Right lobe of liver (tissue), 4 donors: ENCODE measurements at regions not wholly inside any gene's neighbourhood (a gene's known extent, or its start where the extent isn't known, plus 50 kb on each side); places are given as distances from the start of the nearest gene placed in this dataset.

Experiments used
- POLR2A ChIP-seq: fragments of 450-650 bp; IDR thresholded peaks from one replicate; pipeline ENCODE4 v1.6.1; 2017; ENCODE audit warnings: antibody characterized with exemption, mild to moderate bottlenecking
- TF ChIP-seq, protein P1 (sequence below), 4 donors: fragments of 200-600 bp in 3 of 4; fragments of 450-650 bp in 1 of 4; IDR thresholded peaks; one replicate each; pipeline versions ENCODE4 v1.5.1 to v1.8.0; 2016 to 2022; ENCODE audit warnings: antibody characterized with exemption in 4 of 4, mild to moderate bottlenecking in 2 of 4
- donor health status: DM: no; HTN: no; CAD: no.
- donor health status: DM: no; HTN: no; CAD: no.
- donor health status: DM: no; HTN: yes; CAD: no.

DNA sequence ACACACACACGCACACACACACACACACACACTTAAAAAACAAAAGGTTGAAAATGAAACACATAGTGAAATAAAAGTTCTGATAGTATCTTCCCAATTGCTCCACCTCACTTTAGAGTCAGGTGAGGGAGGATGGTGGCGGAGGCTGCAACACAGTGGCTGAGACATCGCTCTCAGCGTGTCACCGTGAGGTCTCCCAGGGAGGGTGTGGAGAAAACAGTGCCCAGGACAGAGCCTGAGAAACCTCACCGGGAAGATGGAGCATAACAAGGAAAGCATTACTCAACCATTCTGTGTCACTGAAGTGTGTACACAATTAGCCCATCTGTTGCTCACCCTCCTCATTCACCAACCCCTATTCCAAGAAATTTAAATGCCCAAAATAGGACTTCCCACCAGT, 111.4 kb upstream of the USP29 start:
- TF ChIP-seq, protein P1, sequence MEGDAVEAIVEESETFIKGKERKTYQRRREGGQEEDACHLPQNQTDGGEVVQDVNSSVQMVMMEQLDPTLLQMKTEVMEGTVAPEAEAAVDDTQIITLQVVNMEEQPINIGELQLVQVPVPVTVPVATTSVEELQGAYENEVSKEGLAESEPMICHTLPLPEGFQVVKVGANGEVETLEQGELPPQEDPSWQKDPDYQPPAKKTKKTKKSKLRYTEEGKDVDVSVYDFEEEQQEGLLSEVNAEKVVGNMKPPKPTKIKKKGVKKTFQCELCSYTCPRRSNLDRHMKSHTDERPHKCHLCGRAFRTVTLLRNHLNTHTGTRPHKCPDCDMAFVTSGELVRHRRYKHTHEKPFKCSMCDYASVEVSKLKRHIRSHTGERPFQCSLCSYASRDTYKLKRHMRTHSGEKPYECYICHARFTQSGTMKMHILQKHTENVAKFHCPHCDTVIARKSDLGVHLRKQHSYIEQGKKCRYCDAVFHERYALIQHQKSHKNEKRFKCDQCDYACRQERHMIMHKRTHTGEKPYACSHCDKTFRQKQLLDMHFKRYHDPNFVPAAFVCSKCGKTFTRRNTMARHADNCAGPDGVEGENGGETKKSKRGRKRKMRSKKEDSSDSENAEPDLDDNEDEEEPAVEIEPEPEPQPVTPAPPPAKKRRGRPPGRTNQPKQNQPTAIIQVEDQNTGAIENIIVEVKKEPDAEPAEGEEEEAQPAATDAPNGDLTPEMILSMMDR (IDR thresholded peaks at IDR 0.05), result no peak
- TF ChIP-seq POLR2A, result no peak
